ENCODE measurements at regions not wholly inside any gene's neighbourhood (a gene's known extent, or its start where the extent isn't known, plus 50 kb on each side); places are given as distances from the start of the nearest gene placed in this dataset.

DNA sequence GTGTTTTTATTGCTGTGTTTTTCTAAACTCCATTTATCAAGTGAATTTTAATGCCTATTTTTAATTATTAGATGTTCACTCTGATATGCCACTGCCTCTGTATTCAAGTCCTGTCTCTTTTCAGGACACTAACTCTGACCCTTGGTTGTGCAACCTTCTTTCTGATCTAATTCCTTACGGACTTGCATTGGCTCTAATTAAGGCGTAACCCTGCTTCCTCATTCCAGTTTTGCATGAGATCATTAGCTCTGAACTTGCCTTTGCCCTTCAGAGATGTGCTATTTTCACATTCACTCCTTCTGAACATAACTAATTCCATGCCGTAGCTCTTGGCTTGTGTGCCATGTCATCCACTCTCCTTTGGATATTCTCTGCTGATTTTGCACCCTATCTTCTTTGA is 162.5 kb upstream of the TMEFF2 start:
- Histone ChIP-seq H3K36me3 (replicated peaks in 1 of 2; ENCODE audit: control insufficient read depth in 1 of 2, insufficient read depth in 2 of 2, low read length in 2 of 2) (no peaks in the 10 kb centered on the region), H3K9me3 (ENCODE audit: low read length) (no peaks in the 10 kb centered on the region), H3K27me3 (ENCODE audit: control insufficient read depth in 1 of 2, insufficient read depth in 2 of 2, low read length in 2 of 2) (no peaks in the 10 kb centered on the region), H3K27ac (ENCODE audit: extremely low read length, insufficient read depth, low read length) (no peak overlapping the region), H3K4me1 (ENCODE audit: insufficient read depth, low read length) (no peaks in the 10 kb centered on the region), H3K79me2 (ENCODE audit: insufficient read depth, low read length) (no peaks in the 10 kb centered on the region), H3K9ac (ENCODE audit: insufficient read depth, low read depth, low read length) (no peak overlapping the region), H3K4me3 (replicated peaks in 1 of 3; ENCODE audit: insufficient read depth in 1 of 3, low read depth in 2 of 3, low read length in 3 of 3) (no peak overlapping the region), H4K20me1 (ENCODE audit: insufficient read depth, low read length) (no peaks in the 10 kb centered on the region), H2AFZ (ENCODE audit: low read length) (no peak overlapping the region), H3K4me2 (ENCODE audit: low read depth, low read length) (no peak overlapping the region)
- no peak for FAIRE-seq
- intact Hi-C loops (cut with micrococcal nuclease; ENCODE audit: unreplicated experiment) (no loop called here), in situ Hi-C loops (cut with HindIII; ENCODE audit: extremely low pct_ligation_motif_present, low pct_unique_long_range_greater_than_20kb) (no loop called here)
- TF ChIP-seq ZNF205 (CRISPR knock-in tag; IDR thresholded peaks at IDR 0.05), result no peak
- TF ChIP-seq GATA4 (IDR thresholded peaks at IDR 0.05; ENCODE audit: borderline replicate concordance, low read depth), result no peak
- ATAC-seq, result no peak
- POLR2A ChIA-PET, result no interaction called here
- DNase-seq (ENCODE audit: low spot score), result no peak
- WGBS (ENCODE audit: low lambda C conversion rate), result 14% methylated on average over 3 of the region's 3 CpGs
- CTCF ChIA-PET (ENCODE audit: low intra/inter-chr PET ratio, low total read pairs), result no interaction called here
- BruUV-seq (replicated peaks), result no TSS peak

DNA sequence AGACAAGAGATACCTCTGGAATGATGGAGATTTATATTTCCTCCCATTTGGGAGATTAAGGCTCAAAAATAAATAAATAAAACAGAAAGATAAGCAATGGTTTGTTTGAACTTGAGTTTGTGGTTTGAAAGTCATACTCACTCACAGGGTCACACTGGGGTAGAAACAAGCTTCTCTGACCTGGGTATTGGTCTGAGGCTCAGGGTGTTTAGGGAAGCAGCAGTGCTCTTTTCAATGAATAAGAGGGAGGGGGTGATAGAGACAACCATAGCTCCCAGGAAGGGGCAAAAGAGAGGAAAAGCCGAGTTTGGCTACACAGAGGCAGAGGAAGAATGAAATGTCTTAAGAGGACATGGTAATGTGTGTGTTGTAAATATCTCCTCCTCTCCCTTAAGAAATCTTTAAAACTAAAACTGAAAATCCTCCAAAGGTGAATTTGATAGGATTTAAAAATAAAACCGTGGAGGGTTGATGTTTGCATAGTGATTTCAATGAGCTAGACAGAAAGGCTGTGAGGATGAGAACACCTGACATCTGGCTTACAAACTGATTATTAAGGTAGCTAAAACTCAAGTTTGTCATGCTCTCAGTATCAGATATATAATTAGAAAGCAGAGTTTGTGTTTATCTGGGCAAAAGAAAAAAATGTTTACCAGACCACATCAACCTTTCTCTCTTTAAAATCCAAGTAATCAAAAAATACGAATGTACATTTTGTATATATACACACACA is 159.9 kb upstream of the TMEFF2 start:
- no peak overlapping the region for H3K4me2 ChIP-seq (ENCODE audit: low read depth, low read length)
- H3K9ac ChIP-seq (ENCODE audit: insufficient read depth, low read depth, low read length), result no peak overlapping the region
- no peak overlapping the region for H3K4me3 ChIP-seq (replicated peaks in 1 of 3; ENCODE audit: insufficient read depth in 1 of 3, low read depth in 2 of 3, low read length in 3 of 3)
- CTCF ChIA-PET (ENCODE audit: low intra/inter-chr PET ratio, low total read pairs), result no interaction called here
- FAIRE-seq (no peak), ATAC-seq (no peak), DNase-seq (ENCODE audit: low spot score) (no peak)
- H3K27me3 ChIP-seq (ENCODE audit: control insufficient read depth in 1 of 2, insufficient read depth in 2 of 2, low read length in 2 of 2), result no peaks in the 10 kb centered on the region
- H3K79me2 ChIP-seq (ENCODE audit: insufficient read depth, low read length), result no peaks in the 10 kb centered on the region
- no peaks in the 10 kb centered on the region for H4K20me1 ChIP-seq (ENCODE audit: insufficient read depth, low read length)
- no TSS peak for BruUV-seq (replicated peaks)
- H3K27ac ChIP-seq (ENCODE audit: extremely low read length, insufficient read depth, low read length), result no peak overlapping the region
- in situ Hi-C loops (cut with HindIII; ENCODE audit: extremely low pct_ligation_motif_present, low pct_unique_long_range_greater_than_20kb), result no loop called here
- TF ChIP-seq MYC (CRISPR knock-in tag; IDR thresholded peaks at IDR 0.05; ENCODE audit: borderline replicate concordance), result no peak
- no peak for TF ChIP-seq AKAP8 (CRISPR knock-in tag; IDR thresholded peaks at IDR 0.05)
- no peak for TF ChIP-seq ZNF383 (CRISPR knock-in tag; IDR thresholded peaks at IDR 0.05; ENCODE audit: borderline replicate concordance)
- TF ChIP-seq HOXD1 (CRISPR knock-in tag; IDR thresholded peaks at IDR 0.05), result no peak
- intact Hi-C loops (cut with micrococcal nuclease; ENCODE audit: unreplicated experiment), result no loop called here
- no peaks in the 10 kb centered on the region for H3K36me3 ChIP-seq (replicated peaks in 1 of 2; ENCODE audit: control insufficient read depth in 1 of 2, insufficient read depth in 2 of 2, low read length in 2 of 2)
- under 1% methylated on average over 3 of the region's 3 CpGs for WGBS (ENCODE audit: low lambda C conversion rate)
- no peaks in the 10 kb centered on the region for H3K4me1 ChIP-seq (ENCODE audit: insufficient read depth, low read length)
- H2AFZ ChIP-seq (ENCODE audit: low read length), result no peak overlapping the region
- POLR2A ChIA-PET, result no interaction called here
- no peaks in the 10 kb centered on the region for H3K9me3 ChIP-seq (ENCODE audit: low read length)
